Type B pancreatic cell (in vitro differentiated cells): ENCODE measurements at regions not wholly inside any gene's neighbourhood (a gene's known extent, or its start where the extent isn't known, plus 50 kb on each side); places are given as distances from the start of the nearest gene placed in this dataset.

Source experiments
- DNase-seq: peaks from one replicate; pipeline ENCODE4 v3.0.0; 2021; ENCODE audit warnings: mixed read lengths; ENCODE audit not compliant: unreplicated experiment; ENCODE audit errors: extremely low spot score
- H3K27ac Mint-ChIP-seq: 2 replicates; pipeline ENCODE4 v1.8.0; 2021; ENCODE audit warnings: mild to moderate bottlenecking, mixed read lengths
- H3K27me3 Mint-ChIP-seq: 2 replicates; pipeline ENCODE4 v1.8.0; 2021; ENCODE audit warnings: mixed read lengths
- H3K36me3 Mint-ChIP-seq: 2 replicates; pipeline ENCODE4 v1.8.0; 2021; ENCODE audit warnings: mixed read lengths
- H3K4me1 Mint-ChIP-seq: one replicate; pipeline ENCODE4 v1.8.0; 2021; ENCODE audit warnings: mixed read lengths; ENCODE audit not compliant: unreplicated experiment
- H3K4me3 Mint-ChIP-seq: 2 replicates; pipeline ENCODE4 v1.8.0; 2021; ENCODE audit warnings: mild to moderate bottlenecking, mixed read lengths
- H3K9me3 Mint-ChIP-seq: 2 replicates; pipeline ENCODE4 v1.8.0; 2021; ENCODE audit warnings: mixed read lengths
- TF ChIP-seq, protein P1 (sequence below): fragments of 200-600 bp; sonication (generic); conservative IDR thresholded peaks from 2 replicates; pipeline ENCODE4 v1.5.0; 2021; ENCODE audit warnings: antibody characterized with exemption, mild to moderate bottlenecking

DNA sequence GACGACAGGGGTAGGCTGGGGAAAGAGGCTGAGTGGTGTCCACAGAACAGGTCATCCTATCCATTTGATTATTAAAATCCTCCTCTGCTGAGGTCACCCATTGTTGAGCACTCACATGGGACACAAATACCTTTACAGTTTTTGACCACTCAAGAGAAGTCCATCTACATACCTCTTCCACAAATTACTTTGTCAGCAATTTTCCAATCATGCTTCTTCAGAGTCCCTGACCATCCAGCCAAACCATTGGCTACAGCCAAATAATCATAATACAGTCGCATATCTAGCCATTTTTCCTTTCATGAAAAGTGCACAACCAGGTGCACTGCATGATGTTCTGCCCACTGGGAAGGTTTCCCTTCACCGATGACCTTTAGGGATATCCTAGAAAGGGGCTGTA lies 407.4 kb downstream of the TEX13C start:
- no peaks in the 10 kb centered on the region for H3K4me1 Mint-ChIP-seq
- H3K9me3 Mint-ChIP-seq = no peaks in the 10 kb centered on the region
- H3K4me3 Mint-ChIP-seq = no peak overlapping the region
- H3K36me3 Mint-ChIP-seq = no peaks in the 10 kb centered on the region
- no peak overlapping the region for H3K27ac Mint-ChIP-seq
- DNase-seq = no peak
- TF ChIP-seq, protein P1, sequence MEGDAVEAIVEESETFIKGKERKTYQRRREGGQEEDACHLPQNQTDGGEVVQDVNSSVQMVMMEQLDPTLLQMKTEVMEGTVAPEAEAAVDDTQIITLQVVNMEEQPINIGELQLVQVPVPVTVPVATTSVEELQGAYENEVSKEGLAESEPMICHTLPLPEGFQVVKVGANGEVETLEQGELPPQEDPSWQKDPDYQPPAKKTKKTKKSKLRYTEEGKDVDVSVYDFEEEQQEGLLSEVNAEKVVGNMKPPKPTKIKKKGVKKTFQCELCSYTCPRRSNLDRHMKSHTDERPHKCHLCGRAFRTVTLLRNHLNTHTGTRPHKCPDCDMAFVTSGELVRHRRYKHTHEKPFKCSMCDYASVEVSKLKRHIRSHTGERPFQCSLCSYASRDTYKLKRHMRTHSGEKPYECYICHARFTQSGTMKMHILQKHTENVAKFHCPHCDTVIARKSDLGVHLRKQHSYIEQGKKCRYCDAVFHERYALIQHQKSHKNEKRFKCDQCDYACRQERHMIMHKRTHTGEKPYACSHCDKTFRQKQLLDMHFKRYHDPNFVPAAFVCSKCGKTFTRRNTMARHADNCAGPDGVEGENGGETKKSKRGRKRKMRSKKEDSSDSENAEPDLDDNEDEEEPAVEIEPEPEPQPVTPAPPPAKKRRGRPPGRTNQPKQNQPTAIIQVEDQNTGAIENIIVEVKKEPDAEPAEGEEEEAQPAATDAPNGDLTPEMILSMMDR = no peak
- H3K27me3 Mint-ChIP-seq = no peaks in the 10 kb centered on the region

DNA sequence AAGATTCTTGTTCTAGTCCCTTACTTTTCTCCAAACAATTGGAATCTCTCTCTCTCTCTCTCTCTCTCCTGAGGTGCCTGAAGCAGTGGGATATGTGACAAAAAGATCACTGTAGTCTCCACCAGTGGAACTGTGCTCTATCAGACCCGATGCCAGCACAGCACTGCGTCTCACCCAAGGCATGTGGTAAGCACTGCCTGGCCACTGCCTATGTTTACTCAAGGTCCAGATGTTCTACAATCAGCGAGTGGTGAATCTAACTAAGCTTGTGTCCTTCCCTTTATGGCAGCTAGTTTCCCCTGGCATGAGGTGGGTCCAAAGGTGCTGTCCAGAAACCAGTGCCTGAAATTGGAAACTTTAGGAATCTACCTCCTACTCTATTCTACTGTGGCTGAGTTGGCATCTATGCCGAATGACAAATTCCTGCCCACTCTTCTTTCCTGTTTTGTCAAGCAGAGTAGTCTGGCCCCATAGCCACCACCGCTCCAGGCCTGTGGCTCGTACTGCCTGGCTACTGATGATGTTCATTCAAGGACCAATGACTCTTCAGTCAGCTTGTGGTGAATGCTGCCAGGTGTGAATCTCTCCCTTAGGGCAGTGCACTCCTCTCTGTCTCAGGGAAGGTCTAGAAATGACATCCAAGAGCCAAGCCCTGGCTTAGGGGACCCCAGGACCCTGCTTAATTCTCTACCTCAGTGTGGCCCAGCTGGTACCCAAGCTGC lies 416.5 kb downstream of the TEX13C start:
- no peak for DNase-seq
- no peak overlapping the region for H3K4me3 Mint-ChIP-seq
- H3K4me1 Mint-ChIP-seq = no peaks in the 10 kb centered on the region
- TF ChIP-seq, protein P1 = no peak
- H3K9me3 Mint-ChIP-seq = no peaks in the 10 kb centered on the region
- no peak overlapping the region for H3K27ac Mint-ChIP-seq
- H3K36me3 Mint-ChIP-seq = no peaks in the 10 kb centered on the region
- no peaks in the 10 kb centered on the region for H3K27me3 Mint-ChIP-seq

DNA sequence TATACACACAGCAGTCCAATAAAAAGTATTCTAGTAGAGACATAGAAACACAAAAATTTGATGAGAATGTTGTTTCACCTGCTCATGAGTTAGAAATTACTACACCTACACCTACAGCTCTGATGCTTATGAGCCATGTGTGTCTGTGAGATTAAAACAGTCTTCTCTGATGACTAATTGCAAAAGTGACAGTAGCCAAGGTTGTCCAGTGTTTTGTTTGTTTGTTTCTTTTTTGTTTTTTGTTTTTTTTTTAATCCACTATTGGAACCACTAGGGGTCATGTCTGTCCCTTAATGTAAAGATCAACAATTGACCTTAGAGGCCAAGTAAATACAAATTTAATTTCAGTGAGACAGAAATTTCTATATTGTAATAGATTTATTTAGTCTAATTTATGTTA lies 423.1 kb downstream of the TEX13C start:
- H3K27ac Mint-ChIP-seq = no peak overlapping the region
- H3K36me3 Mint-ChIP-seq = no peaks in the 10 kb centered on the region
- DNase-seq = no peak
- H3K4me3 Mint-ChIP-seq = no peak overlapping the region
- no peaks in the 10 kb centered on the region for H3K27me3 Mint-ChIP-seq
- H3K4me1 Mint-ChIP-seq = no peaks in the 10 kb centered on the region
- TF ChIP-seq, protein P1 = no peak
- H3K9me3 Mint-ChIP-seq = no peaks in the 10 kb centered on the region

DNA sequence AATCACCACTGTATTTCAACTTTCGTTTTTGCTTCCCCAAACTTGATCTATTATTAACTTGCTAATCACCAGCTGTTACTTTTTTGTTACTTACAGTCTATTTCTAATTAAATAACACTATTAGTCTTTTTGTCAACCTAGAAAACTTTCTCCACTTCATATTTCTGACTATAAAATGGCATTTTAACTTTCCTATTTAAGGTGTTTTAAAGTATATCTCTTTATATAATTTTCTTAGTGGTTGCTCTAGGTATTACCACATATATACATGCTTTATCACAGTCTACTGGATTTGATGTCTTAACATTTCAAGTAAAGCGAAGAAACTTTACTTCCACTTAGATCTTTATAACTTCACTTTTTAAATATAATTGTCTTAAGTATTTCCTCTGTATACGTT lies 421.2 kb downstream of the DCAF12L2 start:
- Mint-ChIP-seq H3K9me3 (no peaks in the 10 kb centered on the region), H3K27ac (no peak overlapping the region), H3K36me3 (no peaks in the 10 kb centered on the region), H3K4me3 (no peak overlapping the region), H3K4me1 (no peaks in the 10 kb centered on the region), H3K27me3 (no peaks in the 10 kb centered on the region)
- no peak for DNase-seq
- TF ChIP-seq, protein P1 = peak; percentile 65

DNA sequence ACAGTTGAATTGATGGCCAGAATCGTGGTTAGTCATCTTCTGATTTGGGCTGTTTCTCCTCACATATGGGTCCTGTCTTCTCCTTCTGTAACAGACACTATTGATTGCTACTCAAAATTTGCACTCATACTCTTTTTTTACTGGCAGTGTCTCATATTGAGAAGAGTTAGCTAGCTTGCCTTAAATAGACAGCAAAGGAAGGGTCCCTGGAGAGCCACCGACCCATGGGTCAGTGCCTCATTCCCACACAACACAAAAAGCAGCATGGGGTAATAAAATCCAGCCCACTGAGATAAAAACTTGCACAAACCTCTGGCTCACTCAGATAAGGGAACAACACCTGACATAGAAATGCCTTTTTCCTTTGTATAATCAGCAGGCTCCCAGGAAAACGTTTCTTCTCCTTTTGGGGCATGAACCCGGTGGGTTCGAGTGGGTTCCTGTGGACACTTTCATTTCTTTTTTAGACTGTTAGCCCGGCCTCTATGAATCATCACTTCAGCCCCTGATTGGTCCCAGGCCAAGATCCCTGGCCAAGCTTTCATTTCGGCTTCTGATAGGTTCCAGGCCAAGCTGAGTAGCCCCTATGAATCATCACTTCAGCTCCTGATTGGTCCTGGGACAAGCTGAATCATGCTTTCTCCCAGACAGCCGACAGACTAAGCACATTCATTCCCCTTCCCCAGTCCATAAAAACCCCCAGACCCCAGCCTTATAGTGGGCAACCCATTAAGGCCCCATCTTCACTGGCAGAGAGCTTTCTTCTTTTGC lies 408.1 kb downstream of the DCAF12L2 start:
- Mint-ChIP-seq H3K9me3 (no peaks in the 10 kb centered on the region), H3K4me3 (no peak overlapping the region), H3K27me3 (no peaks in the 10 kb centered on the region), H3K27ac (no peak overlapping the region), H3K4me1 (no peaks in the 10 kb centered on the region), H3K36me3 (no peaks in the 10 kb centered on the region)
- no peak for DNase-seq
- TF ChIP-seq, protein P1 = no peak
